GM18868 (cell line): ENCODE measurements at regions not wholly inside any gene's neighbourhood (a gene's known extent, or its start where the extent isn't known, plus 50 kb on each side); places are given as distances from the start of the nearest gene placed in this dataset.
"Not testable (repeated sequence)": the region's sequence is repeated elsewhere in the genome, so short reads cannot be mapped to it uniquely, and the experiment has no call there.

ENCODE experiments used
- ATAC-seq: cut with Tn5 transposase; IDR thresholded peaks from one replicate; pipeline ENCODE4 v1.9.1; 2021; ENCODE audit warnings: mild to moderate bottlenecking, moderate library complexity; ENCODE audit not compliant: unreplicated experiment

GRCh38 chr13:44678197-44678596 lies 102.1 kb upstream of the TSC22D1 start:
- ATAC-seq = no peak

DNA sequence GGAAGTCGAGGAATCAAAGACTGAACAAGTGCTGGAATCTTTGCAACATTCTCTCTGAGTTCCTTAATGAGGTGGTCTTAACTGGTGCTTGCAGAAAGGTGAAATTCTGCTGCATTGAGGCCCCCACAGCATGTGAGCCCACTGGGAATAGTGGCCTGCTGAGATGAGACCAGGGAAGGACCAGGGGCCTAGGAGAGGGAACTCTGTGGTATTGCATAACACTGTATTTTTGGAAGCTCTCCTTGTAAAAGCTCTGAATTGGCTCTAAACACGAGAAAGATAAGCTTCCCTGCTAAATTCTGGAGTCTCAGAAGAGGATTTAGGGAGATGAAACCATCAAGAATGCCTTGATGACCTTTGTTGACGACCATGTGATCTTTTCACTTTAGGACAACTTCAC lies 100.4 kb upstream of the TSC22D1 start:
- no peak for ATAC-seq

- peak; percentile 49 for ATAC-seq
Measured at GRCh38 chr13:44669534-44669933, 93.4 kb upstream of the TSC22D1 start.

DNA sequence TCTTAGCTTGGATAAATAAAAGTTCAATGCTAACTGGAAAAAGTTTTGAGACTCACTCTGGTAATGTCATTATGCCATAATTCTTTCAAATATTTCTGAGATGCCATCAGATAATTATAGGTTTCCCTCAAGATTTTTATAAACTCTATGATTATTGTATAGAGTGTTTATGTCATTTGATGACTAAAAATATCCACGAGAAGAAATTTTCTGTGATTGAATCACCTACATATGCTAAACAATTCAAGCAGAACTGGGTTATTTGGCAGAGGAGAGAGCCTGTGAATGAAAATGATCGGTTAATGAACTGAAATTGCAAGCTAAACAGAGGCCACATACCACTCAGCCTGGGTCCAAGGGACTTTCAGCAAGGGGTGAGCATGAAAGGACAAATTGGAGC lies 92.6 kb upstream of the TSC22D1 start:
- ATAC-seq = no peak

- peak; percentile 86 for ATAC-seq
Measured at GRCh38 chr13:44667943-44668342, 91.8 kb upstream of the TSC22D1 start.

GRCh38 chr13:44666538-44666937 lies 90.4 kb upstream of the TSC22D1 start:
- not testable (repeated sequence) for ATAC-seq

- ATAC-seq = no peak
Measured at GRCh38 chr13:44664308-44664707, 88.2 kb upstream of the TSC22D1 start.

DNA sequence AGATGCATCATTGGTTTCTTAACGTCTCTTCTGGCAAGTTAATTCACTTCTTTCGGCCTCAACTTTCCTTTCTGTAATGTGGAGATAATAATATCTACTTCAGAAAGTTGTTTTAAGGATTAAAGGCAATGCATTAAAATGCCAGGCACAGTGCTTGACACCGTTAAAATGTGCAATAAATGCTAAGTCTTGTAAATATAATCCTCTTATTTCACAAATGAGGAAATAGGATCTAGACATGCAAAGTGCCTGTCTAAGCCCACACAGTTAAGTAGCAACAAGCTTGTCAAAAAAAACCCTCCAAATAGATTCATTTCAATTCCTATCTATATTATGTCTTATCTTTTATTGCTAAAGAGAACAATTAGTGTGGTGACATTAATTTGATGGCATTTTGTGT lies 86.4 kb upstream of the TSC22D1 start:
- ATAC-seq = no peak

- no peak for ATAC-seq
Measured at GRCh38 chr13:44661936-44662335, 85.8 kb upstream of the TSC22D1 start.

- no peak for ATAC-seq
Measured at GRCh38 chr13:44660050-44660449, 83.9 kb upstream of the TSC22D1 start.

GRCh38 chr13:44652962-44653660 lies 77.0 kb upstream of the TSC22D1 start:
- no peak for ATAC-seq

- no peak for ATAC-seq
Measured at GRCh38 chr13:44652168-44652567, 76.0 kb upstream of the TSC22D1 start.

- no peak for ATAC-seq
Measured at GRCh38 chr13:44651724-44652123, 75.6 kb upstream of the TSC22D1 start.

DNA sequence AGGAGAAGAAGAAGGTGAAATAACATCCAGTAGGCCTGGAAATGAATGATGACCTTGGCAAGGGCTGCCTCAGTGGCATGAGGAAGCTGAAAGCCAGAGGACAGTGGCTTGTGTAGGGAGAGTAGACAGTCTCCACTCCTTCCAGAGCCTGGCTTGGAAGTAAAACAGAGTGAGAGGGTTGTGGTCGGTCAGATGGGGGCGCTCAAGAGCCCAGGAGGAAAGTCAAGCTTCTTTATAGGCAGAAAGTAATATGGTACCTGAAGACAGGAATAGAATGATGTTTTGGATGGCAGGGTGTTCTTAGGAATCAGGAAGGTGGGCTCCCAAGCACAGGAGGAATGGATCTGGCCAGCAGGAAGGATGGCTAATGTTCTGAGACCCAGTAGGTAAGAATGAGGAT lies 75.1 kb upstream of the TSC22D1 start:
- ATAC-seq = no peak

GRCh38 chr13:44649834-44650233 lies 73.7 kb upstream of the TSC22D1 start:
- no peak for ATAC-seq

- ATAC-seq = no peak
Measured at GRCh38 chr13:44649104-44649428, 72.9 kb upstream of the TSC22D1 start.

DNA sequence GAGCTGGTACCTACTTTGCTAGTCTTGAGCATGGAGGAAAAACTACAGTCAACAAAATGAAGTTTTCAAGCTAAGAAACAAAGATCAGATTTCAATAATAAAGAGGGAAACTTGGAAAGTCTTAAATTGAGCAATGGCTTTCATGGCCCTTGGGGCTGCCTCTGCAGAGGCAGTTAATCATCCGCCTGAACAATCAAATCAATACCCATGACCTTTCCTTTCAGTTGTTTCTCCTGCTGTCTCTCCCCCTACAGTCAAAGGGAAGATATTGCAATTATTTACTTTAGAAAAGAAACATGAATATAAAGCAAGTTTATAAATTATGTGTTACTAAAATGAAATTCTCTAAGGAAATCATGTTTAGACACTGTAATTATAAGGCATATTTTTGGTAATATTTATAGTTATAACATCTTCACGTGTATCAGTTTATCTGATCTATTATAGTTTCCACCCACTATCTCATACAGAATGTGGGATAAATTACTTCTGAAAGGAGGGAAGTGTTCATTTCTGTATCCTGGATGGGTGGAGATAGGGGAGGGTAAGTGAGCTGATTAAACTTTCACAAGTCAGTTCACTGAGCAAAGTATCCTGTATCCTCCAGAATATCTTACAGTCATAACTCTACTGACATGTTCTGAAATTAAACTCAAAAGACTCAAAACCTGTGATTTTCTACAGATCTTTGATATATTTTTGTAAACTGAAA lies 72.4 kb upstream of the TSC22D1 start:
- no peak for ATAC-seq

- ATAC-seq = not testable (repeated sequence)
Measured at GRCh38 chr13:44647560-44647959, 71.4 kb upstream of the TSC22D1 start.

GRCh38 chr13:44646044-44646443 lies 69.9 kb upstream of the TSC22D1 start:
- no peak for ATAC-seq

DNA sequence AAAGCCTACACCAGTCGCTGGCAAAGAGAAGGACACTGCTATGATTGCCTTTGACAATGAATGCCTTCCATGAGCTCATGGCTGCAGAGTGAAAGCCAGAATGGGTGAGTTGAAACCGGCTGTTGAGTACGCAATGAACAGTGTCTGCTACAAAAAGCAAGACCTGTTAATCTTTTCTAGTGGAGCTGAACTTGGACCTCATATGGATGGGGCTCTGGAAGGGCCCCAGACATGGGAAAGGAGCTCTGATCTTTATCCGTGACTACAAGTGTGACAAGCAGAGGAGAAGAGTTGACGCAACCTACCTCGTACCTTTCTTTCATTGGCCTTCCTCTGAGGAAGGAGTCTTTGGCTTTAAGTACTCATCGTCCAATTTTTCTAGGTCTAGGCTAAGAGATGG lies 67.1 kb upstream of the TSC22D1 start:
- no peak for ATAC-seq

DNA sequence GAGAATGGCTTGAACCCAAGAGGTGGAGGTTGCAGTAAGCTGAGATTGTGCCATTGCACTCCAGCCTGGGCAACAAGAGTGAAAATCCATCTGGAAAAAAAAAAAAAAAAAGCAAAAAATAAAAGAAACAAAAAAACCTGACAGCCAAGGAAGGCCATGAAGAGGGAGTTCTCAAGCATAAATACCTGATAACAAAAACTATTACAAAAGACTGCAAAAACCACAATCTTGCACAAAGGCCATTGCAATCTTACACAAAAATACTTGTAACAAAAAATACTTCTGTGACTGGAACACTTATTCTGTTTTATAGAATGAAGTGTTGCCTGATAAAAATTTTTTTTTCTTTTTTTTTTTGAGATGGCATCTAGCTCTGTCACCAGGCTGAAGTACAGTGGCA lies 61.5 kb upstream of the TSC22D1 start:
- ATAC-seq = no peak

- ATAC-seq = no peak
Measured at GRCh38 chr13:44629465-44630183, 53.5 kb upstream of the TSC22D1 start.
